ENCODE measurements at regions not wholly inside any gene's neighbourhood (a gene's known extent, or its start where the extent isn't known, plus 50 kb on each side); places are given as distances from the start of the nearest gene placed in this dataset.
"Not testable (repeated sequence)": the region's sequence is repeated elsewhere in the genome, so short reads cannot be mapped to it uniquely, and the experiment has no call there.

- peak; percentile 17 for DNase-seq
Measured at GRCh38 chr3:28951772-28952556, 328.9 kb upstream of the RBMS3 start.

- DNase-seq: no peak
Measured at GRCh38 chr3:28958656-28959055, 322.2 kb upstream of the RBMS3 start.

- DNase-seq: no peak
Measured at GRCh38 chr3:28971156-28971555, 309.7 kb upstream of the RBMS3 start.

GRCh38 chr3:28972921-28973320 is 307.9 kb upstream of the RBMS3 start:
- no peak for DNase-seq

- DNase-seq: no peak
Measured at GRCh38 chr3:28973609-28974008, 307.3 kb upstream of the RBMS3 start.

- no peak for DNase-seq
Measured at GRCh38 chr3:28978092-28978491, 302.8 kb upstream of the RBMS3 start.

GRCh38 chr3:28980131-28980530 is 300.7 kb upstream of the RBMS3 start:
- DNase-seq: no peak

- no peak for DNase-seq
Measured at GRCh38 chr3:28980631-28981030, 300.2 kb upstream of the RBMS3 start.

GRCh38 chr3:28982906-28983305 is 298.0 kb upstream of the RBMS3 start:
- DNase-seq: peak; percentile 11

- no peak for DNase-seq
Measured at GRCh38 chr3:28986922-28987321, 293.9 kb upstream of the RBMS3 start.

- DNase-seq: peak; percentile 12
Measured at GRCh38 chr3:28989646-28990089, 291.2 kb upstream of the RBMS3 start.

GRCh38 chr3:28994161-28994905 is 286.5 kb upstream of the RBMS3 start:
- no peak for DNase-seq

- no peak for DNase-seq
Measured at GRCh38 chr3:29004885-29005599, 275.8 kb upstream of the RBMS3 start.

GRCh38 chr3:29005862-29006261 is 275.0 kb upstream of the RBMS3 start:
- no peak for DNase-seq

GRCh38 chr3:29011441-29011840 is 269.4 kb upstream of the RBMS3 start:
- DNase-seq: no peak

- no peak for DNase-seq
Measured at GRCh38 chr3:29011966-29012365, 268.9 kb upstream of the RBMS3 start.

- DNase-seq: no peak
Measured at GRCh38 chr3:29022976-29023375, 257.9 kb upstream of the RBMS3 start.

GRCh38 chr3:29026286-29026685 is 254.6 kb upstream of the RBMS3 start:
- DNase-seq: no peak

GRCh38 chr3:29026959-29027358 is 253.9 kb upstream of the RBMS3 start:
- no peak for DNase-seq

- DNase-seq: not testable (repeated sequence)
Measured at GRCh38 chr3:29031175-29031574, 249.7 kb upstream of the RBMS3 start.

GRCh38 chr3:29033511-29033910 is 247.4 kb upstream of the RBMS3 start:
- peak; percentile 3 for DNase-seq

GRCh38 chr3:29050155-29050554 is 230.7 kb upstream of the RBMS3 start:
- no peak for DNase-seq

- no peak for DNase-seq
Measured at GRCh38 chr3:29057326-29057725, 223.5 kb upstream of the RBMS3 start.

GRCh38 chr3:29064085-29064484 is 216.8 kb upstream of the RBMS3 start:
- DNase-seq: no peak
